ENCODE measurements at regions not wholly inside any gene's neighbourhood (a gene's known extent, or its start where the extent isn't known, plus 50 kb on each side); places are given as distances from the start of the nearest gene placed in this dataset.

- no peak for DNase-seq
Measured at GRCh38 chr11:80365076-80365725, 924.4 kb upstream of the TENM4 start.

GRCh38 chr11:80362563-80363340 lies 921.9 kb upstream of the TENM4 start:
- DNase-seq, result no peak

- no peak for DNase-seq
Measured at GRCh38 chr11:80355251-80355650, 914.4 kb upstream of the TENM4 start.

GRCh38 chr11:80350541-80350940 lies 909.7 kb upstream of the TENM4 start:
- no peak for DNase-seq

- no peak for DNase-seq
Measured at GRCh38 chr11:80349997-80350396, 909.2 kb upstream of the TENM4 start.

GRCh38 chr11:80346353-80347059 lies 905.7 kb upstream of the TENM4 start:
- no peak for DNase-seq

- DNase-seq, result no peak
Measured at GRCh38 chr11:80343436-80343835, 902.6 kb upstream of the TENM4 start.

- no peak for DNase-seq
Measured at GRCh38 chr11:80338231-80338630, 897.4 kb upstream of the TENM4 start.

GRCh38 chr11:80331694-80332093 lies 890.9 kb upstream of the TENM4 start:
- DNase-seq, result no peak

GRCh38 chr11:80330264-80330663 lies 889.4 kb upstream of the TENM4 start:
- DNase-seq, result no peak

- no peak for DNase-seq
Measured at GRCh38 chr11:80328774-80329173, 887.9 kb upstream of the TENM4 start.

GRCh38 chr11:80327956-80328614 lies 887.3 kb upstream of the TENM4 start:
- no peak for DNase-seq

- DNase-seq, result no peak
Measured at GRCh38 chr11:80321786-80322185, 881.0 kb upstream of the TENM4 start.

- DNase-seq, result no peak
Measured at GRCh38 chr11:80320765-80321164, 879.9 kb upstream of the TENM4 start.

GRCh38 chr11:80320226-80320625 lies 879.4 kb upstream of the TENM4 start:
- DNase-seq, result peak; percentile 7

- no peak for DNase-seq
Measured at GRCh38 chr11:80317612-80318011, 876.8 kb upstream of the TENM4 start.

GRCh38 chr11:80315200-80315599 lies 874.4 kb upstream of the TENM4 start:
- no peak for DNase-seq

GRCh38 chr11:80309301-80309700 lies 868.5 kb upstream of the TENM4 start:
- no peak for DNase-seq

- no peak for DNase-seq
Measured at GRCh38 chr11:80307676-80308075, 866.8 kb upstream of the TENM4 start.

- DNase-seq, result no peak
Measured at GRCh38 chr11:80297858-80298632, 857.2 kb upstream of the TENM4 start.

- no peak for DNase-seq
Measured at GRCh38 chr11:80293293-80293692, 852.5 kb upstream of the TENM4 start.

GRCh38 chr11:80284946-80285785 lies 844.3 kb upstream of the TENM4 start:
- no peak for DNase-seq

Measured in NCI-H510A treated with DMSO at 0.1 percent for 48 hours (cell line).